ENCODE measurements at regions not wholly inside any gene's neighbourhood (a gene's known extent, or its start where the extent isn't known, plus 50 kb on each side); places are given as distances from the start of the nearest gene placed in this dataset.

- no peak for DNase-seq
These were observed 165.3 kb downstream of the DICER1 start for GRCh38 chr14:94992046-94992445.

- DNase-seq: no peak
These were observed 167.4 kb downstream of the DICER1 start for GRCh38 chr14:94989946-94990345.

- DNase-seq: no peak
These were observed 167.9 kb downstream of the DICER1 start for GRCh38 chr14:94989417-94989816.

GRCh38 chr14:94987409-94987808, 169.9 kb downstream of the DICER1 start:
- no peak for DNase-seq

GRCh38 chr14:94979891-94980290, 177.4 kb downstream of the DICER1 start:
- no peak for DNase-seq

GRCh38 chr14:94977016-94977415, 180.3 kb downstream of the DICER1 start:
- DNase-seq: no peak

GRCh38 chr14:94975366-94975765, 182.0 kb downstream of the DICER1 start:
- no peak for DNase-seq

- no peak for DNase-seq
These were observed 182.4 kb downstream of the DICER1 start for GRCh38 chr14:94974893-94975292.

- no peak for DNase-seq
These were observed 182.9 kb downstream of the DICER1 start for GRCh38 chr14:94974422-94974821.

GRCh38 chr14:94971750-94972149, 185.6 kb downstream of the DICER1 start:
- DNase-seq: no peak

GRCh38 chr14:94970941-94971730, 186.2 kb downstream of the DICER1 start:
- no peak for DNase-seq

GRCh38 chr14:94969766-94970165, 187.6 kb downstream of the DICER1 start:
- no peak for DNase-seq

GRCh38 chr14:94966868-94967267, 190.5 kb downstream of the DICER1 start:
- no peak for DNase-seq

GRCh38 chr14:94966344-94966743, 191.0 kb downstream of the DICER1 start:
- no peak for DNase-seq

- no peak for DNase-seq
These were observed 191.6 kb downstream of the DICER1 start for GRCh38 chr14:94965551-94966313.

GRCh38 chr14:94964931-94965330, 192.4 kb downstream of the DICER1 start:
- no peak for DNase-seq

GRCh38 chr14:94964181-94964580, 193.1 kb downstream of the DICER1 start:
- no peak for DNase-seq

GRCh38 chr14:94963051-94963450, 193.1 kb upstream of the GSC start:
- no peak for DNase-seq

GRCh38 chr14:94962166-94962575, 192.3 kb upstream of the GSC start:
- DNase-seq: no peak

- DNase-seq: no peak
These were observed 191.7 kb upstream of the GSC start for GRCh38 chr14:94961386-94962165.

- DNase-seq: no peak
These were observed 190.5 kb upstream of the GSC start for GRCh38 chr14:94960285-94961001.

GRCh38 chr14:94953541-94954260, 183.8 kb upstream of the GSC start:
- DNase-seq: no peak

All from NCI-H2029 (cell line).